Endothelial cell of umbilical vein (primary cell): ENCODE measurements at regions not wholly inside any gene's neighbourhood (a gene's known extent, or its start where the extent isn't known, plus 50 kb on each side); places are given as distances from the start of the nearest gene placed in this dataset.

Experiments used
- BruUV-seq: library from RNA; stranded (reverse); fragments of 400-500 nt; replicated peaks from 2 replicates; lab custom pipeline; 2021; lab: Mats Ljungman, UMichigan
- CTCF ChIA-PET: fragments of 300-600, 350-600 bp; sonication (Branson Sonifier 250); formaldehyde crosslinking; loops from one replicate; lab custom pipeline; 2021; ENCODE audit warnings: antibody characterized with exemption, inconsistent platforms; lab: Charles Lee
- POLR2A ChIA-PET: fragments of 300-600, 350-600 bp; sonication (Branson Sonifier 250); formaldehyde crosslinking; loops from one replicate; lab custom pipeline; 2021; ENCODE audit warnings: antibody characterized with exemption, inconsistent platforms; lab: Charles Lee
- DNase-seq: peaks from one replicate; pipeline ENCODE4 v3.0.0-alpha.2; 2011; ENCODE audit warnings: low read depth, low spot score
- FAIRE-seq: peaks from 2 replicates; lab custom pipeline; 2011; peaks lifted over from hg19 to GRCh38; lab: Jason Lieb, UNC
- H2AFZ ChIP-seq: 2 replicates; pipeline ENCODE4 v1.6.0; 2012; ENCODE audit warnings: low read depth, low read length, control low read depth, inconsistent platforms
- H3K27ac ChIP-seq: 2 replicates; pipeline ENCODE4 v1.5.1; 2011; ENCODE audit warnings: low read depth, mild to moderate bottlenecking, control low read depth, low read length, moderate library complexity; ENCODE audit not compliant: insufficient read depth
- H3K27me3 ChIP-seq, 2 experiments: 2 replicates each; pipeline versions ENCODE4 v1.6.0 to v1.6.1; 2011; ENCODE audit warnings: low read length in 2 of 2, mixed read lengths in 1 of 2; ENCODE audit not compliant: control insufficient read depth in 2 of 2, insufficient read depth in 2 of 2
- H3K36me3 ChIP-seq, 2 experiments: 2 replicates in 1 of 2; 3 replicates in 1 of 2; pipeline ENCODE4 v1.5.1; 2011; ENCODE audit warnings: low read length in 2 of 2, mild to moderate bottlenecking in 1 of 2, moderate library complexity in 1 of 2; ENCODE audit not compliant: control insufficient read depth in 2 of 2, insufficient read depth in 2 of 2; ENCODE audit errors: extremely low read depth in 1 of 2
- H3K4me1 ChIP-seq: 3 replicates; pipeline ENCODE4 v1.5.1; 2011; ENCODE audit warnings: mild to moderate bottlenecking, low read length; ENCODE audit not compliant: control insufficient read depth, insufficient read depth; ENCODE audit errors: extremely low read depth
- H3K4me2 ChIP-seq: 2 replicates; pipeline ENCODE4 v1.6.1; 2011; ENCODE audit warnings: low read length, control low read depth, mixed read lengths; ENCODE audit not compliant: insufficient read depth
- H3K4me3 ChIP-seq, 3 experiments: fragments of 200-600 bp in 1 of 3; sonication (generic), shearing (Covaris generic) in 1 of 3; replicated peaks in 1 of 3; 2 replicates each; pipeline ENCODE4 v1.5.1; 2011 to 2016; ENCODE audit warnings: control low read depth in 3 of 3, low read length in 3 of 3, mild to moderate bottlenecking in 2 of 3, inconsistent platforms in 1 of 3, low read depth in 1 of 3, moderate library complexity in 1 of 3; ENCODE audit not compliant: insufficient read depth in 1 of 3
- H3K79me2 ChIP-seq: 2 replicates; pipeline ENCODE4 v1.6.0; 2012; ENCODE audit warnings: low read length, inconsistent platforms; ENCODE audit not compliant: control insufficient read depth, insufficient read depth
- H3K9ac ChIP-seq: replicated peaks from 2 replicates; pipeline ENCODE3; 2011; ENCODE audit warnings: low read length, control low read depth; ENCODE audit not compliant: insufficient read depth; ENCODE audit errors: extremely low read depth
- H3K9me1 ChIP-seq: replicated peaks from 3 replicates; pipeline ENCODE4 v1.6.0; 2011; ENCODE audit warnings: mild to moderate bottlenecking, low read length; ENCODE audit not compliant: control insufficient read depth, insufficient read depth; ENCODE audit errors: extremely low read depth
- H3K9me3 ChIP-seq: replicated peaks from 2 replicates; pipeline ENCODE4 v1.5.1; 2012; ENCODE audit warnings: low read length, inconsistent platforms; ENCODE audit not compliant: control insufficient read depth, insufficient read depth
- H4K20me1 ChIP-seq: replicated peaks from 2 replicates; pipeline ENCODE3; 2011; ENCODE audit warnings: mild to moderate bottlenecking, low read length; ENCODE audit not compliant: control insufficient read depth, insufficient read depth; ENCODE audit errors: extremely low read depth
- EZH2 ChIP-seq: IDR thresholded peaks from 2 replicates; pipeline ENCODE4 v1.6.1; 2012; ENCODE audit warnings: borderline replicate concordance, low read depth, mild to moderate bottlenecking, moderate library complexity, low read length, inconsistent platforms; ENCODE audit not compliant: severe bottlenecking
- FOS ChIP-seq: IDR thresholded peaks from 2 replicates; pipeline ENCODE4 v1.6.1; 2011; ENCODE audit warnings: mild to moderate bottlenecking, low read length, moderate library complexity, borderline replicate concordance; ENCODE audit not compliant: insufficient read depth
- GATA2 ChIP-seq: IDR thresholded peaks from 2 replicates; pipeline ENCODE4 v1.7.0; 2011; ENCODE audit warnings: low read depth, mild to moderate bottlenecking, moderate library complexity, mixed read lengths, low read length; ENCODE audit not compliant: insufficient read length, insufficient read depth
- JUN ChIP-seq: IDR thresholded peaks from 2 replicates; pipeline ENCODE4 v1.6.1; 2011; ENCODE audit warnings: borderline replicate concordance, low read depth; ENCODE audit not compliant: insufficient read length, insufficient read depth
- MYC ChIP-seq: IDR thresholded peaks from one replicate; pipeline ENCODE4 v1.6.1; 2011; ENCODE audit warnings: mild to moderate bottlenecking, low read depth, low read length
- POLR2A ChIP-seq: IDR thresholded peaks from 2 replicates; pipeline ENCODE4 v1.6.1; 2012; ENCODE audit warnings: low read depth, mild to moderate bottlenecking, control low read depth, low read length
- POLR2AphosphoS5 ChIP-seq: IDR thresholded peaks from 2 replicates; pipeline ENCODE4 v1.6.1; 2012; ENCODE audit warnings: low read depth, mild to moderate bottlenecking, control low read depth, low read length, moderate library complexity; ENCODE audit not compliant: insufficient read depth
- dilution Hi-C: fragments of 300-500 bp; cut with MboI; formaldehyde crosslinking; loops from one replicate; pipeline ENCODE4 v1.15.0; 2019; ENCODE audit warnings: low sequenced_read_pairs; ENCODE audit not compliant: extremely low pct_ligation_motif_present
- intact Hi-C: fragments of 100-400 bp; cut with micrococcal nuclease; formaldehyde crosslinking; loops from one replicate; pipeline ENCODE4 v1.10.0; 2022
- TF ChIP-seq, protein P1 (sequence below), 2 donors: IDR thresholded peaks; 1 replicate in 1 of 2; 2 replicates in 1 of 2; pipeline ENCODE4 v1.5.1; 2011; ENCODE audit warnings: low read length in 2 of 2, mild to moderate bottlenecking in 2 of 2, moderate library complexity in 2 of 2, control low read depth in 1 of 2, inconsistent platforms in 1 of 2, low read depth in 1 of 2; ENCODE audit not compliant: insufficient read depth in 1 of 2; ENCODE audit errors: extremely low read depth in 1 of 2
- TF ChIP-seq, protein P2 (sequence below): IDR thresholded peaks from 2 replicates; pipeline ENCODE4 v1.6.1; 2011; ENCODE audit not compliant: insufficient read depth, insufficient read length

DNA sequence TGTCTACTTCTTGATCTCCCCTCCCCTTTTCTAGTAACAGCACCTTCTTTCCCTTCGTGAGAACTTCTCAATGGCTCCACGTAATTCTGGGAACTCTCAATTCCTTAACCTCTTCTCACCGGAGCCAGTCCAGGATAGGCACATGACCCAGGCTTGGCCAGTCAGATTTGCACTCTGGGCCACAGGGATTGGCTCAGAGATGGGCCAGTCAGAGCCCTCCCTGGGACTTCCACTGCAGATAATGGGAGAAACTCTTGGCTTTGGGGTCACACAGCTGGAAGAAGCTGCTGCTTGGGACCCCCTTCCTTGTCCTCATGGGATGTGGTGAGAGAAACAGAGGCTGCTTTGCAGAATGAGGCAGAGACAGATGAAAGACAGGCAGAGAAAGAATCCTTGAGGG lies 302.3 kb downstream of the PTPRU start:
- Histone ChIP-seq H2AFZ (no peak overlapping the region), H3K9me1 (no peaks in the 10 kb centered on the region), H3K9ac (no peak overlapping the region), H3K27ac (no peak overlapping the region), H3K27me3 (no peaks in the 10 kb centered on the region), H3K9me3 (no peaks in the 10 kb centered on the region), H3K4me1 (no peaks in the 10 kb centered on the region), H3K4me3 (no peak overlapping the region), H3K36me3 (no peaks in the 10 kb centered on the region), H4K20me1 (no peaks in the 10 kb centered on the region), H3K79me2 (no peaks in the 10 kb centered on the region), H3K4me2 (no peak overlapping the region)
- CTCF ChIA-PET = no interaction called here
- DNase-seq (no peak), FAIRE-seq (no peak)
- TF ChIP-seq FOS (no peak), EZH2 (no peak)
- BruUV-seq = no TSS peak
- POLR2A ChIA-PET = no interaction called here
- dilution Hi-C loops = no loop called here
- intact Hi-C loops = no loop called here

DNA sequence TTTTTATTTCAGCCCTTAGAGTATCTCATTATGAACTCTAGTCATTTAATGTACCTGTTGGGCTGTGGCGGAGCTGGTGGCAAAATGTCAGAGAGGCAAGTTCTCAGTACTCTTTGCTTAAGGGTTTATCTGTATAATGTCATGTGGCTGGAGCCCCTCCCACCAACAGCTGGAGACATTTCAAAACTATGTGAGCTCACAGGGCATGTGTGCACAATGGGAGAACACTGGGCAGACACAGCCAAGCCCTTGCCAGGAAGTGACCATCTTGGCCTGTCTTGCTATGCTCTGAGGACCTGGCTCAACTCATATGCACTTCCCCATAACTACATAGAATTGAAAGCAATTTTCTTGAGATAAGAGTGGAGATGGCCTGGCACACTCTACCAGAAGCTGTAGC lies 296.4 kb downstream of the PTPRU start:
- TF ChIP-seq GATA2 (no peak), MYC (no peak), EZH2 (no peak), POLR2AphosphoS5 (no peak), POLR2A (no peak), JUN (no peak), FOS (no peak)
- TF ChIP-seq, protein P1, sequence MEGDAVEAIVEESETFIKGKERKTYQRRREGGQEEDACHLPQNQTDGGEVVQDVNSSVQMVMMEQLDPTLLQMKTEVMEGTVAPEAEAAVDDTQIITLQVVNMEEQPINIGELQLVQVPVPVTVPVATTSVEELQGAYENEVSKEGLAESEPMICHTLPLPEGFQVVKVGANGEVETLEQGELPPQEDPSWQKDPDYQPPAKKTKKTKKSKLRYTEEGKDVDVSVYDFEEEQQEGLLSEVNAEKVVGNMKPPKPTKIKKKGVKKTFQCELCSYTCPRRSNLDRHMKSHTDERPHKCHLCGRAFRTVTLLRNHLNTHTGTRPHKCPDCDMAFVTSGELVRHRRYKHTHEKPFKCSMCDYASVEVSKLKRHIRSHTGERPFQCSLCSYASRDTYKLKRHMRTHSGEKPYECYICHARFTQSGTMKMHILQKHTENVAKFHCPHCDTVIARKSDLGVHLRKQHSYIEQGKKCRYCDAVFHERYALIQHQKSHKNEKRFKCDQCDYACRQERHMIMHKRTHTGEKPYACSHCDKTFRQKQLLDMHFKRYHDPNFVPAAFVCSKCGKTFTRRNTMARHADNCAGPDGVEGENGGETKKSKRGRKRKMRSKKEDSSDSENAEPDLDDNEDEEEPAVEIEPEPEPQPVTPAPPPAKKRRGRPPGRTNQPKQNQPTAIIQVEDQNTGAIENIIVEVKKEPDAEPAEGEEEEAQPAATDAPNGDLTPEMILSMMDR (IDR thresholded peaks at IDR 0.05; ENCODE audit: extremely low read depth in 1 of 2, insufficient read depth in 1 of 2, low read depth in 1 of 2, low read length in 2 of 2) = no peak
- TF ChIP-seq, protein P2, sequence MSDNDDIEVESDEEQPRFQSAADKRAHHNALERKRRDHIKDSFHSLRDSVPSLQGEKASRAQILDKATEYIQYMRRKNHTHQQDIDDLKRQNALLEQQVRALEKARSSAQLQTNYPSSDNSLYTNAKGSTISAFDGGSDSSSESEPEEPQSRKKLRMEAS = no peak
- Histone ChIP-seq H4K20me1 (no peaks in the 10 kb centered on the region), H3K79me2 (no peaks in the 10 kb centered on the region), H3K4me1 (no peaks in the 10 kb centered on the region), H3K4me3 (no peak overlapping the region), H3K9me3 (no peaks in the 10 kb centered on the region), H3K9ac (no peak overlapping the region), H3K36me3 (no peaks in the 10 kb centered on the region), H3K27ac (no peak overlapping the region), H3K9me1 (no peaks in the 10 kb centered on the region), H3K4me2 (no peak overlapping the region), H2AFZ (no peak overlapping the region), H3K27me3 (no peaks in the 10 kb centered on the region)
- BruUV-seq = no TSS peak
- CTCF ChIA-PET = no interaction called here
- intact Hi-C loops (no loop called here), dilution Hi-C loops (no loop called here)
- POLR2A ChIA-PET = no interaction called here
- DNase-seq = no peak
- no peak for FAIRE-seq
